Lower leg skin (tissue), 3 donors: ENCODE measurements at regions not wholly inside any gene's neighbourhood (a gene's known extent, or its start where the extent isn't known, plus 50 kb on each side); places are given as distances from the start of the nearest gene placed in this dataset.

ENCODE experiments used
- CTCF ChIP-seq, 3 donors: fragments of 450-650 bp; IDR thresholded peaks; one replicate each; pipeline ENCODE4 v1.5.1; 2016; ENCODE audit warnings: antibody characterized with exemption in 3 of 3, mild to moderate bottlenecking in 3 of 3, moderate library complexity in 2 of 3
- POLR2A ChIP-seq, 2 donors: fragments of 450-650 bp; IDR thresholded peaks; one replicate each; pipeline ENCODE4 v1.6.1; 2016 to 2017; ENCODE audit warnings: antibody characterized with exemption in 2 of 2, mild to moderate bottlenecking in 1 of 2, moderate library complexity in 1 of 2

GRCh38 chr2:18701981-18702380 lies 112.6 kb upstream of the NT5C1B start:
- TF ChIP-seq POLR2A (IDR thresholded peaks at IDR 0.05), result no peak
- TF ChIP-seq CTCF (IDR thresholded peaks at IDR 0.05), result no peak
